ENCODE measurements at regions not wholly inside any gene's neighbourhood (a gene's known extent, or its start where the extent isn't known, plus 50 kb on each side); places are given as distances from the start of the nearest gene placed in this dataset.
"Not testable (repeated sequence)": the region's sequence is repeated elsewhere in the genome, so short reads cannot be mapped to it uniquely, and the experiment has no call there.

DNA sequence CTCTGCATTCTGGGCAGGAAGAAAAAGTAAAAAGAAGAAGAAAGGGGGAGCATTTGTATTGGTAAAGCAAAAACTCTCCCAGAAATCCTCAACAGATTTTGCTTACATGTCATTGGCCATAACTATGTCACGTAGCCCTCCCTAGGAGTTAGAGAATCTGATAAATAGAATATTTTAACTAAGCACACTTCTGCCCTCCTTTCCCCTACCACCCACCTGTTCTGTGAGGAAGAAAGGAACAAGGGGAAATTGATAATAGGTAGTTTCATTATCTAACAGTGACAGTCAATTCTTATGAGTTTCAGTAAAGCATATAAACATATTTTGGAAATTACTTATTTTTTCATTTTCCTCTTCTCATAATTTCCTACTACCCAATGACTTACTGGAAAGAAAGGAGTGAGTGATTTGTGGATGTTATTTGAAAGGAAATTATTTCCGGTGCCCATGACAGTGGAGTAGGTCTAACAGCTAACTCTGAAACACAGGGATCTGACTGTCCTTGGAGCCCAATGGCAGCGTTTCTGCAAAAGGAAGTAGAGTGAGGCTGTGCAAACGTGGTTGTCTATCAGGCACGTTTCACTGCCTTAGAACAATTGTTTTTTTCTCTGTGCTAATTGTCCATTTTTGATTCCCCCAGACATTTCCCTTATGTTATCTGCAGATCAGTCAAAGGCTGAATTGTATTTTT is 128.6 kb upstream of the MDFIC start:
- DNase-seq (ENCODE audit: low read depth, low spot score) = no peak
- in situ Hi-C loops (cut with HindIII; ENCODE audit: low pct_unique_long_range_greater_than_20kb, low sequenced_read_pairs) = no loop called here

DNA sequence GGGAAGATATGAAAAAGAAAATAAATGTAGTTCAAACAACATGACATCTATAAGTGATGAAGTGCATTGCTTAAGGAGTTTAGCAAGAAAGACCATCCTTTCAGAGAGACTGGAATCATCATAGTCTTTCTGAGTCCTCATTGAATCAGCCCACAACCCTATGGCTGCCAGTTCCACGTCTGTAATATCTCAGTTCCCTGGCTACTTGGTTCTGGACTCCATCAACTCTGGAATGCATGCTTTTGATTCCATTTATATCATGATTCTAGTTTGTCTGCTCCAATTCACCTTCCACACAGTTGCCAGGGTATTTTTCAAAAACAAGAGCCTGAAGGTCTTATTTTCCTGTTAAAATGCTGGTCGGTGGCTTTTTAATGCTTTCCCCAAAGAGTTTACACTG is 126.4 kb upstream of the MDFIC start:
- in situ Hi-C loops (cut with HindIII; ENCODE audit: low pct_unique_long_range_greater_than_20kb, low sequenced_read_pairs) = no loop called here
- DNase-seq (ENCODE audit: low read depth, low spot score) = no peak

DNA sequence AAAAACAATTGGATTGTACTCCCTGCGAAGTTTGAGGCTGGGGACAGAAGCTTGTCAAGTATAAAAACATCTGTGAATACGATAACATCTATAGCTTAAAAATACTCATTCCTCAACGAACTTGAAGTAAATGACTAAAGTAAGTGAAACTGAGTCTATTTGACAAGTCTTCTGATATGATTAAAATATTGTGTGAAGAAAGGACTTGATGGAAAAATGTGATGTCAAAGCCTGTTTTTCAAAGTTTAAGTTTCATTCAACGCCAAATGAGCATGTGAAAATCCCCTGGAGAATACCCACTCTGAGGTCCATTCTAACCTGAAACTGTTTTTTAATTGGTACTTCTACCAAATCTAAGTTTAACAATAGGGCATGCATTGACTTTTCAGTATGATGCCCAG is 122.3 kb upstream of the MDFIC start:
- no peak for DNase-seq (ENCODE audit: low read depth, low spot score)
- in situ Hi-C loops (cut with HindIII; ENCODE audit: low pct_unique_long_range_greater_than_20kb, low sequenced_read_pairs) = no loop called here

DNA sequence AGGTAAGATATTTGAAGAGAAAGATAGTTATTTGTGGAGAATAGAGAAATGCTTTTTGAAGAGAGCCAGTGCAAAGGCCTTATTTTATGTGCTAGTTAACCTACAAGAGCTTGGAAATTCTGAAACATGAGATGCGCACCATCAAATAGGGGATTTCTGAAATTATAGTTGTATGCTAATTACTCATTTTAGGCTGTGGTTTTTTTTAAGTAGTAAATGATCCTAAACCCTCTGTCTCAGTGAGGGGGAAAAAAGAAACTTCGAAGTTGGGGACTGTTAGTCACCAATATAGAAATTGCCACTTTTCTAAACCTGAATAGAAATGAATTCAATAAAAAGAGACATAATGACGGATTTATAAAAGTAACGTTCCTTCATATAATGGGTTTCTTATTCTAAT is 119.3 kb upstream of the MDFIC start:
- in situ Hi-C loops (cut with HindIII; ENCODE audit: low pct_unique_long_range_greater_than_20kb, low sequenced_read_pairs) = no loop called here
- DNase-seq (ENCODE audit: low read depth, low spot score) = no peak

DNA sequence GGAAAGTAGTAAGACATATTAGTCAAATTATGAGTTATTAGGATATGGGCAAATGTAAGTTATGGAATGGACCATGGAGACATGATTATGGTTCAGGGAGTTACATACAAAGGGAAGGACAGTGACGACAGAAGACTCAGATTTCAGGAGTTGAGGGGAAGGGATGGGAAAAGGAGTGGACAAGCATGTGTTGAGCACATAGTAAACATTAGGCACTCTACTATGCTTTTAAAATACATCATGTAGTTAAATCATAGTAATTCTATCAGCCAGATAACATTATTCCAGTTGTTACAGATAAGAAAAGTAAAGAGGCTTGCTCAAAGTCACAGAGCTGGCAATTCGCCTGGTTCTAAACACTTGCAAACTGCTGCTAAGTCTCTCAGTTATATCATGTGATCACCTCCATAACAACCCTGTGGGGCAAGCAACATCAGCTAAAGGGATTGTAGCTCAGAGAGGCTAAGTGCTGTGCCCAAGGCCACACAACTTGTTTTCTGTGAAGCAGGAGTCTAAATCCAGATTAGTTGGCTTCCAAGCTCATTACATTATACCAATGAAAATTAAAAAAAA is 115.2 kb upstream of the MDFIC start:
- DNase-seq (ENCODE audit: low read depth, low spot score) = no peak

DNA sequence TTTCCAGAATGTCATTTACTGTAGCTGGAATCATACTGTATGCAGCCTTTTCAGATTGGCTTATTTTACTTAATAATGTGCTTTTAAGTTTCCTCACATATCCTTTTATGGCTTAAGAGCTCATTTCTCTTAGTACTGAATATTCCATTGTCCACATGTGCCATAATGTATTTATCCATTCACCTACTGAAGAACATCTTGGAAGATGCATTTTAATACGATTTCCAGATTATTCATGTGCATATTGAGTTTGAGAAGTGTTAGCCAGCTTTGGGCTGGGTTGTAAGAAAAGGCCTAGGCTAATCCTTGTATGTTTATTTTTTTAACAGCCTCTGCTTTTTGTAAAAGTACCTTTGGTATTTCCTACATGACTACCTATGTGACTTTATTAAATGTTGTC is 109.3 kb upstream of the MDFIC start:
- in situ Hi-C loops (cut with HindIII; ENCODE audit: low pct_unique_long_range_greater_than_20kb, low sequenced_read_pairs) = no loop called here
- no peak for DNase-seq (ENCODE audit: low read depth, low spot score)

More for the DNA sequence above, 115.2 kb upstream of the MDFIC start:
- in situ Hi-C loops (cut with HindIII; ENCODE audit: low pct_unique_long_range_greater_than_20kb, low sequenced_read_pairs) = no loop called here

DNA sequence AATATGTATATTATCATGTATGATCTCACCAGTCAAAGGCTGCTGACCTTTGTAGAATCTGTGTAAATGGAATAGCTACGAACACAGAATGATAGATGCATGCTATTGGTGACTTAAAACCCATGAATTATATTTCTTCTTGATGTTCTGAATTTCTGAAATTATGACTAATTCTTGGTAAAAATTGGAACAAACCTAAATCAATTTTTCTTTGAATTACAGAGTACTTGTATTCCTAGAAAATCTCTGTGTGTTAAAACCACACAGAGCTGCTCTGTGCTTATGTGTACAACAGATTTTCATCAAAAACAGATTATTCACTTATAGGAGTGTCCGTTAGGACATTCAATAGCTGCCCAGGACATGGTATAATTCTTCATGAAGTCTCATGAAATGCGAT is 108.3 kb upstream of the MDFIC start:
- in situ Hi-C loops (cut with HindIII; ENCODE audit: low pct_unique_long_range_greater_than_20kb, low sequenced_read_pairs) = no loop called here
- no peak for DNase-seq (ENCODE audit: low read depth, low spot score)

DNA sequence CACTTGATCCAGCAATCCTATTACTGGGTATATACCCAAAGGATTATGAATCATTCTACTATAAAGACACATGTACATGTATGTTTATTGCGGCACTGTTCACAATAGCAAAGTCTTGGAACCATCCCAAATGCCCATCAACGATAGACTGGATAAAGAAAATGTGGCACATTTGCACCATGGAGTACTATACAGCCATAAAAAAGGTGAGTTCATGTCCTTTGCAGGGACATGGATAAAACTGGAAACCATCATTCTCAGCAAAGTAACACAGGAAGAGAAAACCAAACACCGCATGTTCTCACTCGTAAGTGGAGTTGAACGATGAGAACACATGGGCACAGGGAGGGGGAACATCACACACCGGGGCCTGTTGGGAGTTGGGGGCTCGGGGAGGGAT is 104.9 kb upstream of the MDFIC start:
- DNase-seq (ENCODE audit: low read depth, low spot score); in situ Hi-C loops (cut with HindIII; ENCODE audit: low pct_unique_long_range_greater_than_20kb, low sequenced_read_pairs): not testable (repeated sequence)

DNA sequence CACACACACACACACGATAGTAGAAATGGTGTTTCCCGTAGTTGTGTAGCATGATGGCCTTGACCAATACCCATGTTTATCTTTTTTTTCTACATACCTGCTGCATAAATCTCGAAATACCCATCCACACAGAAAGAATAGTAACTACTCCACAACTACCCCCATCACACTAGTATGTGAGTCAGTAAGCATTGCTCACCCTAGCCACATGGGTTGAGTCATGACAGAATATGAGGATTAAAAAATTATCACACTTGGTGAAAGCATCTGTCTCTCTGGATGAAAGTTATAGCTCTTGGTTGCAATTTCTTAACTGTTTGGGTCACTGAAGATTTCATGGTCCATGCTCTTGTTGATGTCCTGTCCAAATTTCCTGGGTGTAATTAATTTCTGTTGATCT is 103.4 kb upstream of the MDFIC start:
- DNase-seq (ENCODE audit: low read depth, low spot score) = no peak
- in situ Hi-C loops (cut with HindIII; ENCODE audit: low pct_unique_long_range_greater_than_20kb, low sequenced_read_pairs) = no loop called here

DNA sequence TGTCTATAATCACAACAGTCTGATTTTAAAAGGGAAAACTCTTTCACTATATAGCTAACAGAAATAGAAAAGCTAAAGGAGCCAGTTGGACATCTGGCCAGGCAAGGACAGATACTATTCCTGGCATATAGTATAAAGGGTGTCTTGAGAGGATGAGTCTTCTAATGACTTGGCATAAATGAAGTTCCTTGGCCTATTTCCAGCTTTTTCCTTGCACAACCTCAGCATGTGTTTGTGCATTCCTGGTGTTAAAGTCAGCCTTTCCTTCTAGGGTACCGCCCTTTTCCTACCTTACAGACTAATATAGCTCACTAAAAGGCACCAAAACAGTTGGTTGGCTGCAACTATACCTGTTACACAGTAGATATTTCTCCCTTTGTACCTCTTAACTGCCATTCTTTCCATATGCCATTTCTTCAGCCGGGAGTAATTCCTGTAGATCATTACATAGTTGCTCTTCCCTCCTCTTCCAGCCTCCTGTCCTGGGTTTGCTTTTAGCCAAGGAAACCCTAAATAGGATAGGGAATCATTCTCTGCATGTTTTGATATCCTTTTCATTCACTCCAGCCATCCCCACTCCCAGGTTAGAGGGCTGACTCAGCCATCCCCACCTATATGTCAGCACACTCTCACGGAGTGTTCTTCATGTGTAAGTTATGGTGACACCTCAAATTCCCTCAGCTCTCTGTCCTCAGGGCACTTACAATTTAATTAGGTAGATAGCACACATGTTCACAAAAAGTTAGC is 102.1 kb upstream of the MDFIC start:
- DNase-seq (ENCODE audit: low read depth, low spot score) = peak; percentile 48
- in situ Hi-C loops (cut with HindIII; ENCODE audit: low pct_unique_long_range_greater_than_20kb, low sequenced_read_pairs) = no loop called here

DNA sequence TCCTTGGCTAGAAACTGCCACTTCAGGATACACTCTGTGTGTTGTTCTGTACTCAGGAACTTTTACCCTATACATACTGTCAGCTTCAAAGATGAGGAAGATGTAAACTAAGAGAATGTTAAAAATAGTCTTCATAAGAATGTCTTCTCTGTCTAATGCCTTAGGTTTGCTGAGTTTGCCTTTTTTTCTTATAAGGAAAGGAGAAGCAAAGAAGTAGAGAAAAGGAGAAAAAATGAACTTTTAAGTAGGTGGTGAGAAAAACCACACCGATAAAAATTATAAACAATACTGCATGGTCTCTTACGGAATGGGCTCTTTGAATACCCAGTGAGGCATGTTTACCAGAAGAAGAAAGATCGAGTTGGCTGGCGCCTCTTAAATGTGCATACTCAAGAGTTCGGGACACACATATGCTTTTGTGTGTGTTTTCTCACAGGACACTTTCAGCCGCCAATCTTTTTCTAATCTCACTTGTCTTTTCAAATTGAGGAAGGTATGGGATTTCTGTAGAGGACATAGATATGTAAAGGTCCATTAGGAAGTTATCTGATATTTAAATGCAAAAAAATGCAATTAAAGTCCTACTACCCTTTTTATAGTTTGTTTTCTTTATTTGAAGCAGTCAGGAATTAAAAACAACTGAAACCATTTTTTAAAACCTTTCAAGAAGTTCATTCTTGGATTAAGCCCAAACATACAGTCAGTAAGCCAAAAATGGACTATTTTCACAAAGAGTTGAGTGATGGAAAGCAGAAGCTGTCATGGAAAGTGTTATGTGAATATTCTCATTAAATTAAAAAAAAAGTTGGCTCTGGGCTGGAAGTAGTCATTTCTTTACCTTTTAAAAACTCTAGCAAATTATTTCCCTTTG is 100.6 kb upstream of the MDFIC start:
- DNase-seq (ENCODE audit: low read depth, low spot score) = no peak
- in situ Hi-C loops (cut with HindIII; ENCODE audit: low pct_unique_long_range_greater_than_20kb, low sequenced_read_pairs) = no loop called here

DNA sequence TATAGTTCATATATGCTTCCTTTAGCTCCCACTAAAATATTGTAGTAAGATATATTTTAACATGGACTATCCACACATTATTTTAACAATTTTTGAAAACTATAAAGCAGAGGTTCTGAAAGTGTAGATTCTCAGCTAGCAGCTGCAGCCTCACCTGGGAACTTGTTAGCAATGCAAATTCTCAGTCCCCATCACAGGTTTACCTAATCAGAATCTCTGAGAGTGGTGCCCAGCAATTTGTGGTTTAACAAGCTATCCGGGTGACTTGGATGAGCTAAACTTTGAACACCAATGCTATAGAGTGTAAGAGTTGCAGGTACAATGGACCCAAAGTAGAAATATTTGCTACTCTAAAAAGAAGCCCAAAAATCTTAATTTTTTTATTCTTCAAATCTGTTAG is 99.8 kb upstream of the MDFIC start:
- no peak for DNase-seq (ENCODE audit: low read depth, low spot score)
- in situ Hi-C loops (cut with HindIII; ENCODE audit: low pct_unique_long_range_greater_than_20kb, low sequenced_read_pairs) = no loop called here

DNA sequence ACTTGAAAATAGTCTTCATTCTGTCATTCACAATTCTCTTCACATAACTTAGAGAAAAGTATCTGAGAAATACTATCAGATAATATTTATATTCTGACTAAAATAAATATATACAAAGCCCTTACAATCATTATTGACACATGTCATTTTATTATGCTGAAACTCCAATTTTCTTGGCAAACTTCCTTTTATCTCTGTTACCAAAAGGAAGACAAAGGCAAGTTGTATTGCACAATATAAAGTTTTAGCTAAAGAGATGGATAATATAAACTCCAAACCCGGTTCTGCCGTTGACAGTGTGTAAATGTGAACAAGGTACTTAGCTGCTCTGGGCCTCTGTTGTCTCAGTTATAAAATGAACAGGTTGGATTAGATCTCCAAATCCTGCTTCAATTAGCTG is 99.0 kb upstream of the MDFIC start:
- in situ Hi-C loops (cut with HindIII; ENCODE audit: low pct_unique_long_range_greater_than_20kb, low sequenced_read_pairs) = no loop called here
- no peak for DNase-seq (ENCODE audit: low read depth, low spot score)

DNA sequence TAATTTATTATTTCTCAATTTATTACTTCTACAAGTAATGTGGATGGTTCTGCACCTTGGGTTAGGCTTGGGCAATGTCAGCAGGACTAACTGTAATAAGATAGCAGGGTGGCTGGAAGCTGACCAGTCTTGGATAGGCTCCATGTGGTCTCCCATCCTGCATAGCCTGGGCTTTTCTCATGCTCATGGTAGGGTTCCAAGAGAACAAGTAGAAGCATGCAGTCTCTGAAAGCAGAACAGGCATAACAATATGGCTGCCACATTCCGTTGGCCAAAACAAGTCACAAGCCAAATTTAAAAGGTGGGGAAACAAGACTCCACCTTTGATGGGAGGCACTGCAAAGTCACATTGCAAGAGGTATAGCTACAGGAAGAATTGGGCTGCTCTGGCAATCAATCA is 98.6 kb upstream of the MDFIC start:
- no peak for DNase-seq (ENCODE audit: low read depth, low spot score)
- in situ Hi-C loops (cut with HindIII; ENCODE audit: low pct_unique_long_range_greater_than_20kb, low sequenced_read_pairs) = no loop called here

DNA sequence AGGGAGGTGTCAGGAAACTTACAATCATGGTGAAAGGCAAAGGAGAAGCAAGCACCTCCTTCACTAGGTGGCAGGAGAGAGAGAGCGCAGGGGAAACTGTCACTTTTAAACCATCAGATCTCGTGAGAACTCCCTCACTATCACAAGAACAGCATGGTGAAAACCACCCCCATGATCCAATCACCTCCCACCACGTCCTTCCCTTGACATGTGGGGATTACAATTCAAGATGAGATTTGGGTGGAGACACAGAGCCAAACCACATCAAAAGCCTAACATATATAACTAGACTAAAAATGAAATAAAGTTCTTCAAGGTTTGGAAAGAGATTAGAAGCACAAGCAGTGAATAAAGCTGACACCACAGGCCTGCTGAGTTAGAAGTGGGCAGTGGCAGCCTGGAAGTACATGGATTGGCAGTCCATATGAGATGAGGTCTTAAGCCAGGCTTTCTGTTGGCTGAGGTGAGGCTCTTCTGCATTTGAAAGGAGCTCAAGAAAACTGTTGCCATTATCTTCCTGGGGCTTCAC is 96.4 kb upstream of the MDFIC start:
- DNase-seq (ENCODE audit: low read depth, low spot score) = peak; percentile 34
- in situ Hi-C loops (cut with HindIII; ENCODE audit: low pct_unique_long_range_greater_than_20kb, low sequenced_read_pairs) = no loop called here

DNA sequence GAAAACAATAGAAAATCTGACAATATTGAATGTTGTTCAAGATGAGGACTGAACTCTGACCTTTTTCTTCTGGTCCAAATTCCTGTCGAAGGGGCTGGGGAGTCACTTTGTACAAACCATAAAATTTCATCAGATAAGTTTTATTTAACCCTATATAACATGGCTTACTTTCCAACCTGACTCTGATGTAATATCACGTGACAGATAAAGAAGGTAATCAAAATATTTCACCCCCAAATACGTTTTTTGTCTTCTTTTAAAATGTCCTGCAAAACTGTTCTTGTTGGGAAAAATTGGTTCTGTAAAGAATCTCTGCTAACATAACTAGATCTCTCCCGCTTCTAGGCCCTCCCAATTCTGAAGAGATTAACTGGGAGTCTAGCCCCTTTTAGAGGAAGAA is 90.9 kb upstream of the MDFIC start:
- in situ Hi-C loops (cut with HindIII; ENCODE audit: low pct_unique_long_range_greater_than_20kb, low sequenced_read_pairs) = no loop called here
- DNase-seq (ENCODE audit: low read depth, low spot score) = no peak

DNA sequence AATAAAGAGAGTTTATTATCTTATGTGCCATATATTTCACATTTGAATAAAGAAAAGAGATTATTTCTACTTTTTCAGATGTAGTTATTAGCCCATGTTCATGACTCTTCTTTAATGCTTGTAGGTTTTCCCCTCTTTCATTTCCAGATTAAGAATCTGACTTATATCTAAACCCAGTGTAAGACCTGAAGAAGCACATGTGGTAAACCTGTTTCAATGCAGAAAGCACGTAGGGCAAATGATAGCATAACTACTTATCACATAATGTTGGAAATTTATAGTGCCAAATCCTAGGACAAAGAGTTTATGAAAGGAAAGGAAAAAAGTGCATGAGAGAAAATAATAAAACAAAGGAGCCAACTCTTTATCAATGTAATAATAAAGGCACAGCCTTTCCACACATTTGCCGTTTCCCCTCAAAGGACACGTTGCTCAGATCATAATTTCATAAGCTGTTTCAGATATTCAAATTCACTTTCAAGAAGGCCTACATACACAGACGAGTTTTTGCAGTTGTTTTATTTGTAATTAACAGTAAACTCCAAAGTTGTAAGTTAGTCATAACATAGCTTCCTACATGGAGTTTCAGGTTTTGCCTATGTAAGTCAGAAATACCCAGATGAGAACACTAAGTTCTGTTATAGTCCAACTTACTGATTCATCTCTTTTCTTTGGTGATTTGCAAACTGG is 88.8 kb upstream of the MDFIC start:
- no peak for DNase-seq (ENCODE audit: low read depth, low spot score)
- in situ Hi-C loops (cut with HindIII; ENCODE audit: low pct_unique_long_range_greater_than_20kb, low sequenced_read_pairs) = no loop called here
